B cell (primary cell): ENCODE measurements at regions not wholly inside any gene's neighbourhood (a gene's known extent, or its start where the extent isn't known, plus 50 kb on each side); places are given as distances from the start of the nearest gene placed in this dataset.

Source experiments
- ATAC-seq: fragments of 200-7000 bp; cut with Tn5 transposase; one replicate; pipeline ENCODE4 v1.10.0; 2021; ENCODE audit warnings: low read depth, mild to moderate bottlenecking, moderate number of reproducible peaks, moderate library complexity
- CTCF ChIA-PET: fragments of 350-600 bp; sonication (Branson Sonifier 250); formaldehyde crosslinking; loops from one replicate; lab custom pipeline; 2021; ENCODE audit warnings: antibody characterized with exemption, inconsistent platforms; lab: Charles Lee
- POLR2A ChIA-PET: fragments of 350-600 bp; sonication (Branson Sonifier 250); formaldehyde crosslinking; loops from one replicate; lab custom pipeline; 2021; ENCODE audit warnings: antibody characterized with exemption; lab: Charles Lee
- DNase-seq: peaks from one replicate; pipeline ENCODE4 v3.0.0; 2013
- H2AFZ ChIP-seq: 2 replicates; pipeline ENCODE4 v1.6.1; 2012; ENCODE audit warnings: mild to moderate bottlenecking, low read depth, low read length; ENCODE audit not compliant: insufficient read depth, poor library complexity, severe bottlenecking
- H3K27ac ChIP-seq, 2 donors: 1 replicate in 1 of 2; 2 replicates in 1 of 2; pipeline ENCODE4 v1.5.1; 2012 to 2013; ENCODE audit warnings: low read length in 2 of 2, mild to moderate bottlenecking in 2 of 2, moderate library complexity in 1 of 2
- H3K27me3 ChIP-seq, 4 experiments: fragments of 200-600 bp in 1 of 4; sonication (generic) in 1 of 4; replicated peaks in 1 of 4; 1 replicate in 2 of 4; 2 replicates in 2 of 4; pipeline versions ENCODE4 v1.6.1 to v1.7.0; 2013 to 2016; ENCODE audit warnings: low read length in 3 of 4, mild to moderate bottlenecking in 2 of 4, mixed read lengths in 1 of 4, moderate library complexity in 1 of 4; ENCODE audit not compliant: insufficient read depth in 4 of 4, control insufficient read depth in 3 of 4; ENCODE audit errors: control extremely low read depth in 1 of 4
- H3K36me3 ChIP-seq, 2 experiments: replicated peaks in 1 of 2; 1 replicate in 1 of 2; 2 replicates in 1 of 2; pipeline versions ENCODE4 v1.6.1 to v1.7.1; 2013; ENCODE audit warnings: low read length in 1 of 2; ENCODE audit not compliant: insufficient read depth in 2 of 2, control insufficient read depth in 1 of 2; ENCODE audit errors: control extremely low read depth in 1 of 2, extremely low read depth in 1 of 2
- H3K4me1 ChIP-seq, 2 donors: fragments of 200-600 bp in 1 of 2; sonication (generic) in 1 of 2; 1 replicate in 1 of 2; 2 replicates in 1 of 2; pipeline versions ENCODE4 v1.5.1 to v1.6.1; 2013 to 2017; ENCODE audit warnings: low read length in 2 of 2; ENCODE audit not compliant: control insufficient read depth in 2 of 2, insufficient read depth in 2 of 2
- H3K4me2 ChIP-seq: replicated peaks from 2 replicates; pipeline ENCODE3; 2012; ENCODE audit warnings: mild to moderate bottlenecking, low read depth, low read length; ENCODE audit not compliant: poor library complexity, severe bottlenecking
- H3K4me3 ChIP-seq, 5 experiments: fragments of 200-600 bp in 1 of 5; sonication (generic) in 1 of 5; 1 replicate in 3 of 5; 2 replicates in 2 of 5; pipeline versions ENCODE4 v1.5.1 to v1.7.0; 2011 to 2016; ENCODE audit warnings: low read length in 4 of 5, mild to moderate bottlenecking in 4 of 5, low read depth in 2 of 5, control low read depth in 1 of 5, moderate library complexity in 1 of 5; ENCODE audit not compliant: insufficient read depth in 1 of 5; ENCODE audit errors: control extremely low read depth in 1 of 5, extremely low read depth in 1 of 5
- H3K79me2 ChIP-seq: fragments of 200-600 bp; sonication (generic); one replicate; pipeline ENCODE4 v1.6.0; 2016; ENCODE audit warnings: low read length; ENCODE audit not compliant: control insufficient read depth, insufficient read depth
- H3K9ac ChIP-seq: fragments of 200-600 bp; sonication (generic); 2 replicates; pipeline ENCODE4 v1.6.1; 2017; ENCODE audit warnings: mild to moderate bottlenecking, low read length, moderate library complexity
- H3K9me3 ChIP-seq, 3 donors: one replicate each; pipeline versions ENCODE4 v1.6.1 to v1.7.1; 2013; ENCODE audit warnings: low read length in 2 of 3; ENCODE audit not compliant: control insufficient read depth in 2 of 3, insufficient read depth in 1 of 3; ENCODE audit errors: control extremely low read depth in 1 of 3
- H4K20me1 ChIP-seq: 2 replicates; pipeline ENCODE4 v1.6.0; 2012; ENCODE audit warnings: mild to moderate bottlenecking, low read length; ENCODE audit not compliant: insufficient read depth, control insufficient read depth, poor library complexity, severe bottlenecking
- H3K27ac Mint-ChIP-seq: one replicate; pipeline ENCODE4 v1.8.0; 2021; ENCODE audit warnings: mixed read lengths
- H3K27me3 Mint-ChIP-seq: one replicate; pipeline ENCODE4 v1.8.0; 2021; ENCODE audit warnings: mixed read lengths
- H3K4me1 Mint-ChIP-seq: one replicate; pipeline ENCODE4 v1.8.0; 2021; ENCODE audit warnings: mixed read lengths
- H3K4me3 Mint-ChIP-seq: one replicate; pipeline ENCODE4 v1.8.0; 2021; ENCODE audit warnings: mixed read lengths
- H3K9me3 Mint-ChIP-seq: one replicate; pipeline ENCODE4 v1.8.0; 2022; ENCODE audit warnings: mixed read lengths; ENCODE audit not compliant: insufficient read depth
- CTCF ChIP-seq: fragments of 200-600 bp; IDR thresholded peaks from one replicate; pipeline ENCODE4 v1.8.0; 2022; ENCODE audit warnings: antibody characterized with exemption, mild to moderate bottlenecking
- EZH2 ChIP-seq: IDR thresholded peaks from 2 replicates; pipeline ENCODE4 v1.6.1; 2012; ENCODE audit warnings: borderline replicate concordance, low read depth, mild to moderate bottlenecking, moderate library complexity, low read length; ENCODE audit not compliant: insufficient read depth, poor library complexity, severe bottlenecking
- WGBS: methylation state at CpG from one replicate; pipeline ENCODE4 v1.1.5; 2013; ENCODE audit warnings: missing lambda C conversion rate; ENCODE audit not compliant: insufficient coverage; 5-methylcytosine and 5-hydroxymethylcytosine counted together
- intact Hi-C: fragments of 100-400 bp; cut with micrococcal nuclease; formaldehyde crosslinking; loops from one replicate; pipeline ENCODE4 v1.10.0; 2022

GRCh38 chr2:181762848-181763247 lies 82.5 kb upstream of the NEUROD1 start:
- Histone ChIP-seq H3K9ac (no peak overlapping the region), H3K9me3 (no peaks in the 10 kb centered on the region), H3K4me3 (no peak overlapping the region), H2AFZ (no peak overlapping the region), H3K4me1 (no peaks in the 10 kb centered on the region), H3K36me3 (no peaks in the 10 kb centered on the region), H3K79me2 (no peaks in the 10 kb centered on the region), H3K27me3 (no peaks in the 10 kb centered on the region), H3K4me2 (no peak overlapping the region), H3K27ac (no peak overlapping the region), H4K20me1 (no peaks in the 10 kb centered on the region)
- POLR2A ChIA-PET = no interaction called here
- peaks cover 12% of the 10 kb centered on the region for H3K27me3 Mint-ChIP-seq
- intact Hi-C loops = no loop called here
- H3K4me1 Mint-ChIP-seq = no peaks in the 10 kb centered on the region
- TF ChIP-seq CTCF (no peak), EZH2 (no peak)
- H3K9me3 Mint-ChIP-seq = peaks cover 8% of the 10 kb centered on the region
- ATAC-seq (no peak), DNase-seq (no peak)
- CTCF ChIA-PET = no interaction called here
- H3K4me3 Mint-ChIP-seq = no peak overlapping the region
- no peak overlapping the region for H3K27ac Mint-ChIP-seq
- no CpG with 5 or more reads among the region's 5 CpGs for WGBS

GRCh38 chr2:181763423-181763822 lies 83.1 kb upstream of the NEUROD1 start:
- Histone ChIP-seq H3K4me1 (no peaks in the 10 kb centered on the region), H3K27ac (no peak overlapping the region), H4K20me1 (no peaks in the 10 kb centered on the region), H3K79me2 (no peaks in the 10 kb centered on the region), H3K27me3 (no peaks in the 10 kb centered on the region), H3K9ac (no peak overlapping the region), H3K36me3 (no peaks in the 10 kb centered on the region), H3K4me3 (no peak overlapping the region), H2AFZ (no peak overlapping the region), H3K9me3 (no peaks in the 10 kb centered on the region), H3K4me2 (no peak overlapping the region)
- TF ChIP-seq CTCF = no peak
- no peak for TF ChIP-seq EZH2
- Mint-ChIP-seq H3K27me3 (peaks cover 12% of the 10 kb centered on the region), H3K27ac (no peak overlapping the region), H3K9me3 (peaks cover 8% of the 10 kb centered on the region), H3K4me1 (no peaks in the 10 kb centered on the region), H3K4me3 (no peak overlapping the region)
- ATAC-seq = no peak
- WGBS = 76% methylated on average over 2 of the region's 4 CpGs
- CTCF ChIA-PET = no interaction called here
- intact Hi-C loops = no loop called here
- no peak for DNase-seq
- POLR2A ChIA-PET = no interaction called here
